ENCODE measurements at regions not wholly inside any gene's neighbourhood (a gene's known extent, or its start where the extent isn't known, plus 50 kb on each side); places are given as distances from the start of the nearest gene placed in this dataset.

- Histone ChIP-seq H3K27ac (no peak overlapping the region), H3K36me3 (no peaks in the 10 kb centered on the region), H3K4me3 (ENCODE audit: low read depth in 1 of 2, low read length in 1 of 2) (no peak overlapping the region), H3K27me3 (no peaks in the 10 kb centered on the region), H3K9me3 (no peaks in the 10 kb centered on the region), H3K4me1 (ENCODE audit: control insufficient read depth in 1 of 2, insufficient read depth in 1 of 2, low read depth in 1 of 2, low read length in 1 of 2) (no peaks in the 10 kb centered on the region)
- no peak for TF ChIP-seq CTCF (IDR thresholded peaks at IDR 0.05)
Observed at GRCh38 chr16:17998996-17999395, 337.5 kb downstream of the NPIPA8 start.

GRCh38 chr16:17998550-17998949 lies 338.0 kb downstream of the NPIPA8 start:
- Histone ChIP-seq H3K4me3 (ENCODE audit: low read depth in 1 of 2, low read length in 1 of 2) (no peak overlapping the region), H3K27me3 (no peaks in the 10 kb centered on the region), H3K9me3 (no peaks in the 10 kb centered on the region), H3K4me1 (ENCODE audit: control insufficient read depth in 1 of 2, insufficient read depth in 1 of 2, low read depth in 1 of 2, low read length in 1 of 2) (no peaks in the 10 kb centered on the region), H3K36me3 (no peaks in the 10 kb centered on the region), H3K27ac (no peak overlapping the region)
- no peak for TF ChIP-seq CTCF (IDR thresholded peaks at IDR 0.05)

GRCh38 chr16:17994027-17994426 lies 342.5 kb downstream of the NPIPA8 start:
- H3K27ac ChIP-seq: no peak overlapping the region
- H3K36me3 ChIP-seq: no peaks in the 10 kb centered on the region
- H3K9me3 ChIP-seq: no peaks in the 10 kb centered on the region
- TF ChIP-seq CTCF (IDR thresholded peaks at IDR 0.05): no peak
- H3K27me3 ChIP-seq: no peaks in the 10 kb centered on the region
- H3K4me1 ChIP-seq (ENCODE audit: control insufficient read depth in 1 of 2, insufficient read depth in 1 of 2, low read depth in 1 of 2, low read length in 1 of 2): no peaks in the 10 kb centered on the region
- no peak overlapping the region for H3K4me3 ChIP-seq (ENCODE audit: low read depth in 1 of 2, low read length in 1 of 2)

- Histone ChIP-seq H3K36me3 (no peaks in the 10 kb centered on the region), H3K4me3 (ENCODE audit: low read depth in 1 of 2, low read length in 1 of 2) (no peak overlapping the region), H3K27me3 (no peaks in the 10 kb centered on the region), H3K4me1 (ENCODE audit: control insufficient read depth in 1 of 2, insufficient read depth in 1 of 2, low read depth in 1 of 2, low read length in 1 of 2) (no peaks in the 10 kb centered on the region), H3K9me3 (no peaks in the 10 kb centered on the region), H3K27ac (no peak overlapping the region)
- no peak for TF ChIP-seq CTCF (IDR thresholded peaks at IDR 0.05)
Observed at GRCh38 chr16:17992416-17992815, 344.1 kb downstream of the NPIPA8 start.

- Histone ChIP-seq H3K4me1 (ENCODE audit: control insufficient read depth in 1 of 2, insufficient read depth in 1 of 2, low read depth in 1 of 2, low read length in 1 of 2) (no peaks in the 10 kb centered on the region), H3K27me3 (no peaks in the 10 kb centered on the region), H3K27ac (no peak overlapping the region), H3K9me3 (no peaks in the 10 kb centered on the region), H3K4me3 (ENCODE audit: low read depth in 1 of 2, low read length in 1 of 2) (no peak overlapping the region), H3K36me3 (no peaks in the 10 kb centered on the region)
- TF ChIP-seq CTCF (IDR thresholded peaks at IDR 0.05): no peak
Observed at GRCh38 chr16:17989255-17989654, 347.3 kb downstream of the NPIPA8 start.

GRCh38 chr16:17988839-17989238 lies 347.7 kb downstream of the NPIPA8 start:
- no peaks in the 10 kb centered on the region for H3K9me3 ChIP-seq
- H3K27ac ChIP-seq: no peak overlapping the region
- no peaks in the 10 kb centered on the region for H3K36me3 ChIP-seq
- no peaks in the 10 kb centered on the region for H3K27me3 ChIP-seq
- no peak overlapping the region for H3K4me3 ChIP-seq (ENCODE audit: low read depth in 1 of 2, low read length in 1 of 2)
- H3K4me1 ChIP-seq (ENCODE audit: control insufficient read depth in 1 of 2, insufficient read depth in 1 of 2, low read depth in 1 of 2, low read length in 1 of 2): no peaks in the 10 kb centered on the region
- TF ChIP-seq CTCF (IDR thresholded peaks at IDR 0.05): no peak

All from neutrophil (primary cell).